HG03060 (cell line): ENCODE measurements at regions not wholly inside any gene's neighbourhood (a gene's known extent, or its start where the extent isn't known, plus 50 kb on each side); places are given as distances from the start of the nearest gene placed in this dataset.

Experiments used
- ATAC-seq: cut with Tn5 transposase; IDR thresholded peaks from one replicate; pipeline ENCODE4 v1.9.1; 2021; ENCODE audit warnings: low read depth, moderate number of reproducible peaks; ENCODE audit not compliant: unreplicated experiment

- no peak for ATAC-seq
Measured at GRCh38 chr4:29423836-29424721, 1296.1 kb upstream of the PCDH7 start.

GRCh38 chr4:29453303-29453820 is 1266.8 kb upstream of the PCDH7 start:
- no peak for ATAC-seq

- no peak for ATAC-seq
Measured at GRCh38 chr4:29459926-29460325, 1260.2 kb upstream of the PCDH7 start.

- ATAC-seq, result no peak
Measured at GRCh38 chr4:29467044-29467717, 1253.0 kb upstream of the PCDH7 start.
